ENCODE measurements at regions not wholly inside any gene's neighbourhood (a gene's known extent, or its start where the extent isn't known, plus 50 kb on each side); places are given as distances from the start of the nearest gene placed in this dataset.

DNA sequence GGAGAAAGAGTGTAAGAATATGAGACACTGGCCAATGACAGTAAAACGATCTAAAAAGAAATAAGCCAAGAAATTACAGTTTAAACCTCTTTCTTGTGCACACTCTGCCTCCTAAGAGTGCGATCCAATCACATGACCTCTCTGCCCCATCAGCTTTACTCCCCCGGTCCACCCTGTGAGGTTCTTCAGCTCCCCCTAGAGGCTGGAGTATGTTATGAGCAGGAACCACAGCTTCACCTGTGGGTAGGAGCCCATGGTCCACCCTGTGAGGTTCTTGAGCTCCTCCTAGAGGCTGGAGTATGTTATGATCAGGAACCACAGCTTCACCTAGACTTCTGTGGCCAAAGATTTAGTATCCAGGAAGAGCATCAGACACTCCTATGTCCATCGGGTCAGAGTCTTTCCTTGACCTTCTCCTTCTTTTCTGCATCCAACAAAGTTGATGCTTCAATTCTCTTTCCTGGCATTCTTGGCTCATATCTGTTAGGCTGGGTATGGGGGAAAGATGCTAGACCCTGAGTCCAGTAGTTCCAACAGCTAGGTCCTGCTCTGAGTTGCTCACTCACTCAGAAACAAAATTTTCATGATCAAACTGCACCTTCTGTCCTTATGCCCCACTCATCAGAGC, 164.0 kb downstream of the MINAR1 start (continued):
- TF ChIP-seq RAD21 (IDR thresholded peaks at IDR 0.05 in 1 of 2, conservative IDR thresholded peaks at IDR 0.05 in 1 of 2; ENCODE audit: low read depth in 2 of 2, low read length in 2 of 2) (peak; percentile 99 to 100), FOSL1 (IDR thresholded peaks at IDR 0.05; ENCODE audit: insufficient read depth, low read depth, low read length) (no peak), SUZ12 (IDR thresholded peaks at IDR 0.05; ENCODE audit: low read length) (no peak), CHD2 (IDR thresholded peaks at IDR 0.05; ENCODE audit: low read length) (0 out of 2 replicates have a peak, but pooled peaks have one; percentile 25), RNF2 (IDR thresholded peaks at IDR 0.05; ENCODE audit: borderline replicate concordance, low read depth, low read length, missing control alignments, poor library complexity, severe bottlenecking) (no peak), KDM4A (IDR thresholded peaks at IDR 0.05; ENCODE audit: low read depth, low read length, severe bottlenecking) (no peak)
- TF ChIP-seq, protein P1, sequence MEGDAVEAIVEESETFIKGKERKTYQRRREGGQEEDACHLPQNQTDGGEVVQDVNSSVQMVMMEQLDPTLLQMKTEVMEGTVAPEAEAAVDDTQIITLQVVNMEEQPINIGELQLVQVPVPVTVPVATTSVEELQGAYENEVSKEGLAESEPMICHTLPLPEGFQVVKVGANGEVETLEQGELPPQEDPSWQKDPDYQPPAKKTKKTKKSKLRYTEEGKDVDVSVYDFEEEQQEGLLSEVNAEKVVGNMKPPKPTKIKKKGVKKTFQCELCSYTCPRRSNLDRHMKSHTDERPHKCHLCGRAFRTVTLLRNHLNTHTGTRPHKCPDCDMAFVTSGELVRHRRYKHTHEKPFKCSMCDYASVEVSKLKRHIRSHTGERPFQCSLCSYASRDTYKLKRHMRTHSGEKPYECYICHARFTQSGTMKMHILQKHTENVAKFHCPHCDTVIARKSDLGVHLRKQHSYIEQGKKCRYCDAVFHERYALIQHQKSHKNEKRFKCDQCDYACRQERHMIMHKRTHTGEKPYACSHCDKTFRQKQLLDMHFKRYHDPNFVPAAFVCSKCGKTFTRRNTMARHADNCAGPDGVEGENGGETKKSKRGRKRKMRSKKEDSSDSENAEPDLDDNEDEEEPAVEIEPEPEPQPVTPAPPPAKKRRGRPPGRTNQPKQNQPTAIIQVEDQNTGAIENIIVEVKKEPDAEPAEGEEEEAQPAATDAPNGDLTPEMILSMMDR (IDR thresholded peaks at IDR 0.05; ENCODE audit: control extremely low read depth in 1 of 3, insufficient read depth in 1 of 3, low read depth in 1 of 3, low read length in 3 of 3) = peak; percentile 88 to 100 (median 100)
- TF ChIP-seq, protein P2, sequence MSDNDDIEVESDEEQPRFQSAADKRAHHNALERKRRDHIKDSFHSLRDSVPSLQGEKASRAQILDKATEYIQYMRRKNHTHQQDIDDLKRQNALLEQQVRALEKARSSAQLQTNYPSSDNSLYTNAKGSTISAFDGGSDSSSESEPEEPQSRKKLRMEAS (IDR thresholded peaks at IDR 0.05) = 0 out of 2 replicates have a peak, but pooled peaks have one; percentile 33

Measured in H1 (cell line).